Thoracic aorta (tissue), 2 donors: ENCODE measurements at regions not wholly inside any gene's neighbourhood (a gene's known extent, or its start where the extent isn't known, plus 50 kb on each side); places are given as distances from the start of the nearest gene placed in this dataset.

Experiments
- ATAC-seq: fragments of 150-250 bp; one replicate; pipeline ENCODE4 v1.8.0; 2017; ENCODE audit warnings: low read depth; ENCODE audit not compliant: insufficient number of reproducible peaks, low FRiP score
- DNase-seq: peaks from one replicate; pipeline ENCODE4 v3.0.0-alpha.2; 2020; ENCODE audit warnings: low spot score
- H3K27ac ChIP-seq, 2 donors: fragments of 200-600 bp; sonication (generic); 1 replicate in 1 of 2; 2 replicates in 1 of 2; pipeline ENCODE4 v1.5.1; 2016; ENCODE audit warnings: mild to moderate bottlenecking in 2 of 2, moderate library complexity in 2 of 2
- H3K27me3 ChIP-seq: fragments of 200-600 bp; sonication (generic); replicated peaks from 2 replicates; pipeline ENCODE4 v1.6.0; 2016; ENCODE audit warnings: mild to moderate bottlenecking; ENCODE audit not compliant: insufficient read depth
- H3K36me3 ChIP-seq: fragments of 200-600 bp; sonication (generic); one replicate; pipeline ENCODE4 v1.5.1; 2016
- H3K4me1 ChIP-seq, 2 donors: fragments of 200-600 bp; sonication (generic); 1 replicate in 1 of 2; 2 replicates in 1 of 2; pipeline versions ENCODE4 v1.5.1 to v1.6.0; 2016; ENCODE audit warnings: low read depth in 2 of 2, mild to moderate bottlenecking in 1 of 2; ENCODE audit not compliant: control insufficient read depth in 1 of 2
- H3K4me3 ChIP-seq: fragments of 200-600 bp; sonication (generic); 2 replicates; pipeline ENCODE4 v1.5.1; 2016; ENCODE audit warnings: mild to moderate bottlenecking
- H3K9me3 ChIP-seq: fragments of 200-600 bp; sonication (generic); 2 replicates; pipeline ENCODE4 v1.5.1; 2016
- CTCF ChIP-seq: fragments of 200-600 bp; sonication (generic); IDR thresholded peaks from one replicate; pipeline ENCODE4 v1.5.1; 2019; ENCODE audit warnings: antibody characterized with exemption

- Histone ChIP-seq H3K27ac (no peak overlapping the region), H3K9me3 (no peaks in the 10 kb centered on the region), H3K4me3 (no peak overlapping the region), H3K27me3 (no peaks in the 10 kb centered on the region), H3K4me1 (no peaks in the 10 kb centered on the region), H3K36me3 (no peaks in the 10 kb centered on the region)
- TF ChIP-seq CTCF, result no peak
- ATAC-seq (no peak), DNase-seq (no peak)
These were observed 332.2 kb upstream of the RSPO3 start for GRCh38 chr6:126786262-126786661.

- no peaks in the 10 kb centered on the region for H3K4me1 ChIP-seq
- DNase-seq, result no peak
- no peak for TF ChIP-seq CTCF
- H3K36me3 ChIP-seq, result no peaks in the 10 kb centered on the region
- H3K27ac ChIP-seq, result no peak overlapping the region
- ATAC-seq, result no peak
- no peaks in the 10 kb centered on the region for H3K27me3 ChIP-seq
- H3K9me3 ChIP-seq, result no peaks in the 10 kb centered on the region
- no peak overlapping the region for H3K4me3 ChIP-seq
These were observed 330.8 kb upstream of the RSPO3 start for GRCh38 chr6:126787635-126788034.

- Histone ChIP-seq H3K27me3 (no peaks in the 10 kb centered on the region), H3K36me3 (no peaks in the 10 kb centered on the region), H3K4me3 (no peak overlapping the region), H3K9me3 (no peaks in the 10 kb centered on the region), H3K4me1 (no peaks in the 10 kb centered on the region), H3K27ac (no peak overlapping the region)
- ATAC-seq (no peak), DNase-seq (no peak)
- no peak for TF ChIP-seq CTCF
These were observed 329.6 kb upstream of the RSPO3 start for GRCh38 chr6:126788861-126789365.

- no peaks in the 10 kb centered on the region for H3K4me1 ChIP-seq
- TF ChIP-seq CTCF, result no peak
- no peak overlapping the region for H3K27ac ChIP-seq
- no peaks in the 10 kb centered on the region for H3K36me3 ChIP-seq
- ATAC-seq (no peak), DNase-seq (no peak)
- no peaks in the 10 kb centered on the region for H3K27me3 ChIP-seq
- H3K4me3 ChIP-seq, result no peak overlapping the region
- H3K9me3 ChIP-seq, result no peaks in the 10 kb centered on the region
These were observed 326.0 kb upstream of the RSPO3 start for GRCh38 chr6:126792340-126793085.

- Histone ChIP-seq H3K4me1 (no peaks in the 10 kb centered on the region), H3K27me3 (no peaks in the 10 kb centered on the region), H3K27ac (no peak overlapping the region), H3K36me3 (no peaks in the 10 kb centered on the region), H3K4me3 (no peak overlapping the region), H3K9me3 (no peaks in the 10 kb centered on the region)
- no peak for ATAC-seq
- no peak for TF ChIP-seq CTCF
- no peak for DNase-seq
These were observed 323.3 kb upstream of the RSPO3 start for GRCh38 chr6:126795161-126795560.
